ENCODE measurements at regions not wholly inside any gene's neighbourhood (a gene's known extent, or its start where the extent isn't known, plus 50 kb on each side); places are given as distances from the start of the nearest gene placed in this dataset.

DNA sequence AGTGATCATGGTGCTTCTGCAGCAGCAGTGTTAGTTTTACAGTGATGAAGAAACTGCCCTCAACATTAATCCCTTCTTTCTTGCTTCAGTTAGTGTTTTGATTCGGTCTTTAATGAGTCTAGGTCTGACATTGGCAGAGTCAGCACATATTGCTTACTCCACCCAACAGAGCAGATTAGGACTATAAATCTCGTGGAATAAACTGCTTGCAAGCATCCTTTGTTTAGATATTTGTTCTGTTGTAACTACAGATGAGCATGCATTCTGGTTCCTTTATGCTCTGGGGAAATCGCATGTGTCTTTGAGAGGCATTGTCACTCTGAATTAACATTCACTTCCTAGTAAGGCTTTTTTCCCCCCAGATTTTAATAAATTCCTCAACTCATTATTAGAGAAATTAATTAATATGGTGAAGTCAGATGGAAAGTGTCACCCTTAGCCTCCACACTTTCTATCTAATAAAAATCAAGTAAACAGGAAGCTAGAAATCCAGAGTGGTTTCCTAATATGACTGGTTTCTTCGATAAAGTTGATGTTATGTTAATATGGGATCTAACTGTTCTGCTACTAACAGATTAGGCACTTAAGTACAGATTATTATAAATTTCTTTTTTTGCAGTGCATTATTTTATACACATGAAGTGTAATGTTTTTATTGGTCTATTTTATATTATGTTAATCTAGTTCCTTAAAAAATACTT, 86.2 kb upstream of the SSTR1 start:
- DNase-seq: no peak
- H3K4me1 ChIP-seq: no peaks in the 10 kb centered on the region
- no peaks in the 10 kb centered on the region for H3K36me3 ChIP-seq
- no peaks in the 10 kb centered on the region for H3K9me3 ChIP-seq
- TF ChIP-seq POLR2AphosphoS5 (IDR thresholded peaks at IDR 0.05) (no peak), EP300 (IDR thresholded peaks at IDR 0.05) (no peak), POLR2A (IDR thresholded peaks at IDR 0.05) (no peak)
- TF ChIP-seq, protein P1, sequence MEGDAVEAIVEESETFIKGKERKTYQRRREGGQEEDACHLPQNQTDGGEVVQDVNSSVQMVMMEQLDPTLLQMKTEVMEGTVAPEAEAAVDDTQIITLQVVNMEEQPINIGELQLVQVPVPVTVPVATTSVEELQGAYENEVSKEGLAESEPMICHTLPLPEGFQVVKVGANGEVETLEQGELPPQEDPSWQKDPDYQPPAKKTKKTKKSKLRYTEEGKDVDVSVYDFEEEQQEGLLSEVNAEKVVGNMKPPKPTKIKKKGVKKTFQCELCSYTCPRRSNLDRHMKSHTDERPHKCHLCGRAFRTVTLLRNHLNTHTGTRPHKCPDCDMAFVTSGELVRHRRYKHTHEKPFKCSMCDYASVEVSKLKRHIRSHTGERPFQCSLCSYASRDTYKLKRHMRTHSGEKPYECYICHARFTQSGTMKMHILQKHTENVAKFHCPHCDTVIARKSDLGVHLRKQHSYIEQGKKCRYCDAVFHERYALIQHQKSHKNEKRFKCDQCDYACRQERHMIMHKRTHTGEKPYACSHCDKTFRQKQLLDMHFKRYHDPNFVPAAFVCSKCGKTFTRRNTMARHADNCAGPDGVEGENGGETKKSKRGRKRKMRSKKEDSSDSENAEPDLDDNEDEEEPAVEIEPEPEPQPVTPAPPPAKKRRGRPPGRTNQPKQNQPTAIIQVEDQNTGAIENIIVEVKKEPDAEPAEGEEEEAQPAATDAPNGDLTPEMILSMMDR (IDR thresholded peaks at IDR 0.05): no peak
- H3K27ac ChIP-seq: no peak overlapping the region
- H3K4me3 ChIP-seq: no peak overlapping the region
- intact Hi-C loops (cut with DNase I): no loop called here
- no peaks in the 10 kb centered on the region for H3K27me3 ChIP-seq
- WGBS, 2 donors: 44 to 66% methylated on average over 4 of the region's 4 CpGs

DNA sequence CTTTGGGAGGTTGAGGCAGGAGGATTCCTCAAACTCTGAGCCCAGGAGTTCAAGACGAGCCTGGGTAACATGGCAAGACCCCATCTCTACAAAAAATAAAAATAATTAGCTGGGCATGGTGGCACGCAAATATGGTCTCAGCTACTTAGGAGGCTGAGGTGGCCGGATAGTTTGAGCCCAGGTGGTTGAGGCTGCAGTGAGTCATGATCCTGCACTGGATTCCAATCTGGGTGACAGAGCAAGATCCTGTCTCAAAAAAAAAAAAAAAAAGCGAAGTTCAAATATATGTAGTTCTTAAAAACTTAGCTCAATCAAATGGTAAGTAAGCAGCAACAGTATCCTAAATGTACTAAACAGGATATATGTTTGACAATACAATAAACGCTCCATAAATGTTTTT, 85.5 kb upstream of the SSTR1 start:
- Histone ChIP-seq H3K27ac (no peak overlapping the region), H3K36me3 (no peaks in the 10 kb centered on the region), H3K4me1 (no peaks in the 10 kb centered on the region), H3K9me3 (no peaks in the 10 kb centered on the region), H3K4me3 (no peak overlapping the region), H3K27me3 (no peaks in the 10 kb centered on the region)
- no peak for DNase-seq
- 91 to 92% methylated on average over 5 of the region's 5 CpGs for WGBS, 2 donors
- intact Hi-C loops (cut with DNase I): no loop called here
- no peak for TF ChIP-seq POLR2AphosphoS5 (IDR thresholded peaks at IDR 0.05)
- no peak for TF ChIP-seq EP300 (IDR thresholded peaks at IDR 0.05)
- TF ChIP-seq, protein P1 (IDR thresholded peaks at IDR 0.05): no peak
- no peak for TF ChIP-seq POLR2A (IDR thresholded peaks at IDR 0.05)

DNA sequence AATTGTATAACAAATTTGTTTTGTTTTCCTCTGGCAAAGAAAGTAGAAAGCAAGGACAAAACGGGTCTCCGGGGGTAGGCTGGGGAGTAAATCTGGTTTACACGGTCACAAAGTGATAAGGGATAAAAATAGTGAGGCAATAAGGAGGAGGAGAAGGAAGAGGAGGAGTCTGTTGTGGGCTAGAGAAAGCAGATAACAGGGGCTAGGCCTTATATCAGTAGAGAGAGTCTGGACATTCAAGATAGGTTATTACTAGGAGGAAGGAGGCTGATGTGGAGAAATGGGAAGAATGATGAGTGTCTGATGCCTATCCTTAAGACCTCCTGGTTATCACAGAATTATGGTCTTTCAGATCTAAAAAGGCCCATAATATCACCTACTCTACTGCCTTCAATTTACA, 83.2 kb upstream of the SSTR1 start:
- Histone ChIP-seq H3K27me3 (no peaks in the 10 kb centered on the region), H3K9me3 (no peaks in the 10 kb centered on the region), H3K27ac (no peak overlapping the region), H3K4me3 (no peak overlapping the region), H3K4me1 (no peaks in the 10 kb centered on the region), H3K36me3 (no peaks in the 10 kb centered on the region)
- WGBS, 2 donors: 45 to 47% methylated on average over 3 of the region's 3 CpGs
- intact Hi-C loops (cut with DNase I): no loop called here
- TF ChIP-seq POLR2AphosphoS5 (IDR thresholded peaks at IDR 0.05) (no peak), POLR2A (IDR thresholded peaks at IDR 0.05) (no peak)
- no peak for DNase-seq

DNA sequence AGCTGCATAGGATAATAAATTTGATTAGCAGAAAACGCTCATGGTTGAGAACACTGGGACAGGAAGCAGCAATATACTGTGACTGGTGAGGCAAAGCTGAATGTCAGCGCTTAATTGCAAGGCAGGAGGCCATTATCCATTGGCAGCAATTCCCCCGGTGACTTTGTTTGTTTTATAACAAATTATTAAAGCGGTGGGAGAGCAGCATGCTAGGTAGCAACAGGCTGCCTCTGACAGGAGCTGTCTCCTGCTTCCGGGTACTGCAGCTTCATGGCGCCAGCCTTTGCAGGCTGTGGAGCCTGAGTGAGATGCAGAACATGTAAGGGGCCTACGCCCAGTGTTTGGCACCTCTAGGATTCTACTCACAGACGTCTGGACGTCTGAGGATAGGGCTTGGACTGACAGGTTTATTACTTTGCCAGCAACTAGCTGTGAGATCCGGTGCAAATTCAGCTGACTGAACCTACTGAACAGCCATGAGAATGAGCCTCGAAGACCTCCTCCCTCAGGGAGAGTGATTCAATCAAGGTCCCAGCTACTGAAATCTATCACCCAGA, 82.1 kb upstream of the SSTR1 start:
- WGBS, 2 donors: 13 to 34% methylated on average over 11 of the region's 11 CpGs

DNA sequence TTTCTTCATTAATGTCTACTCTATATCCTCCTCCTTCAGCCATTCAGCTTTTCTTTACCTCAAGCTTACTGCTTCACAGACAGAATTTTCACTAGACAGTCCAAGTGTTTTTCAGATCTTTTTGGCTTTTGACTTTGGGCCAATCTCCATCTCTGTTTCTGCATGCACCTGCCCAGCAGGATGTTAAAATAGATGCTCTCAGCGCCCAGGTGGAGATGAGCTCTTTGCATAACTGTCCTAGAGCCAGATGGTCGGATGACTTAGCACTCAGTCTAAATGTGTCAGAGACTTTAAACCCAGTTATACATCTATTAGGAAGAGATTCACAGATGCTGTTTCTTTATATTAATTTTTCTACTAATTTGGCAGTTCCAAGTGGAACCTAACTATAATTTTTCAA, 80.3 kb upstream of the SSTR1 start:
- DNase-seq: no peak

More for the DNA sequence above, 82.1 kb upstream of the SSTR1 start:
- Histone ChIP-seq H3K9me3 (no peaks in the 10 kb centered on the region), H3K27ac (no peak overlapping the region), H3K4me3 (no peak overlapping the region), H3K4me1 (no peaks in the 10 kb centered on the region), H3K36me3 (no peaks in the 10 kb centered on the region), H3K27me3 (no peaks in the 10 kb centered on the region)
- DNase-seq: no peak
- TF ChIP-seq, protein P1 (IDR thresholded peaks at IDR 0.05): no peak
- TF ChIP-seq POLR2AphosphoS5 (IDR thresholded peaks at IDR 0.05) (no peak), POLR2A (IDR thresholded peaks at IDR 0.05) (no peak), EP300 (IDR thresholded peaks at IDR 0.05) (no peak)
- intact Hi-C loops (cut with DNase I): no loop called here

More for the DNA sequence above, 80.3 kb upstream of the SSTR1 start:
- Histone ChIP-seq H3K9me3 (no peaks in the 10 kb centered on the region), H3K27me3 (no peaks in the 10 kb centered on the region), H3K4me1 (no peaks in the 10 kb centered on the region), H3K27ac (no peak overlapping the region), H3K36me3 (no peaks in the 10 kb centered on the region), H3K4me3 (no peak overlapping the region)
- intact Hi-C loops (cut with DNase I): no loop called here
- TF ChIP-seq POLR2AphosphoS5 (IDR thresholded peaks at IDR 0.05) (no peak), POLR2A (IDR thresholded peaks at IDR 0.05) (no peak), EP300 (IDR thresholded peaks at IDR 0.05) (no peak)
- TF ChIP-seq, protein P1 (IDR thresholded peaks at IDR 0.05): no peak
- WGBS, 2 donors: 75 to 92% methylated on average over 2 of the region's 2 CpGs
